ENCODE measurements at regions not wholly inside any gene's neighbourhood (a gene's known extent, or its start where the extent isn't known, plus 50 kb on each side); places are given as distances from the start of the nearest gene placed in this dataset.

DNA sequence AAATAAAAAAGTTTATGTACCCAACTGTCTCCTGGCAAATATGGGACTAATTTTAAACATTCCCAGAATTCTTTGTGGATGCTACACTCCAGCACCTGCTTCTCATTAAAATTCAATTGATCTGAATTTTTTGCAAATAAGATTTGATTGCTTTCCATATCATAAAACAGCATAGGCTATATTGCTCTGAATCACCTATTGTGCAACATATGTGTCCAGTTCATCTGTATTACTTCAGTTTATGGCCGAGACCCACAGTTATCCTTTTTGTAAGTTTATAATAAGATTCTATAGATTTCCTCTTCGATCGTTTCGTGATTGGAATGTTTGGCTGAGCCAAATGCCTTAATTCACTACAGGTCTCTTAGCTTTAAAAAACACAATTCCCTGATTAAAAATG, 351.1 kb downstream of the TFEC start:
- TF ChIP-seq, protein P1, sequence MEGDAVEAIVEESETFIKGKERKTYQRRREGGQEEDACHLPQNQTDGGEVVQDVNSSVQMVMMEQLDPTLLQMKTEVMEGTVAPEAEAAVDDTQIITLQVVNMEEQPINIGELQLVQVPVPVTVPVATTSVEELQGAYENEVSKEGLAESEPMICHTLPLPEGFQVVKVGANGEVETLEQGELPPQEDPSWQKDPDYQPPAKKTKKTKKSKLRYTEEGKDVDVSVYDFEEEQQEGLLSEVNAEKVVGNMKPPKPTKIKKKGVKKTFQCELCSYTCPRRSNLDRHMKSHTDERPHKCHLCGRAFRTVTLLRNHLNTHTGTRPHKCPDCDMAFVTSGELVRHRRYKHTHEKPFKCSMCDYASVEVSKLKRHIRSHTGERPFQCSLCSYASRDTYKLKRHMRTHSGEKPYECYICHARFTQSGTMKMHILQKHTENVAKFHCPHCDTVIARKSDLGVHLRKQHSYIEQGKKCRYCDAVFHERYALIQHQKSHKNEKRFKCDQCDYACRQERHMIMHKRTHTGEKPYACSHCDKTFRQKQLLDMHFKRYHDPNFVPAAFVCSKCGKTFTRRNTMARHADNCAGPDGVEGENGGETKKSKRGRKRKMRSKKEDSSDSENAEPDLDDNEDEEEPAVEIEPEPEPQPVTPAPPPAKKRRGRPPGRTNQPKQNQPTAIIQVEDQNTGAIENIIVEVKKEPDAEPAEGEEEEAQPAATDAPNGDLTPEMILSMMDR (IDR thresholded peaks at IDR 0.05; ENCODE audit: low read depth, low read length, poor library complexity, severe bottlenecking) = no peak
- TF ChIP-seq EZH2phosphoT487 (IDR thresholded peaks at IDR 0.05; ENCODE audit: borderline replicate concordance, low read length) = no peak
